Neural cell (in vitro differentiated cells): ENCODE measurements at regions not wholly inside any gene's neighbourhood (a gene's known extent, or its start where the extent isn't known, plus 50 kb on each side); places are given as distances from the start of the nearest gene placed in this dataset.

Experiments used
- H2AFZ ChIP-seq: fragments of 200-600, 300-800 bp; sonication (generic), shearing (Covaris generic); 2 replicates; pipeline ENCODE4 v1.6.0; 2014; ENCODE audit warnings: low read depth, mild to moderate bottlenecking, antibody characterized with exemption, low read length, moderate library complexity
- H3F3A ChIP-seq: fragments of 200-600 bp; shearing (Covaris generic); 2 replicates; pipeline ENCODE4 v1.6.1; 2016; ENCODE audit warnings: mild to moderate bottlenecking, moderate library complexity, mixed read lengths, antibody characterized with exemption, low read length; ENCODE audit not compliant: insufficient read depth, poor library complexity, severe bottlenecking
- H3K27ac ChIP-seq: fragments of 200-600, 300-800 bp; sonication (generic), shearing (Covaris generic); 2 replicates; pipeline ENCODE4 v1.5.1; 2014; ENCODE audit warnings: mild to moderate bottlenecking, low read length, moderate library complexity
- H3K27me3 ChIP-seq: fragments of 300-800, 200-600 bp; sonication (generic), shearing (Covaris generic); 2 replicates; pipeline ENCODE4 v1.6.0; 2014; ENCODE audit warnings: mild to moderate bottlenecking, low read depth, low read length, moderate library complexity; ENCODE audit not compliant: insufficient read depth
- H3K36me3 ChIP-seq: fragments of 300-800, 200-600 bp; sonication (generic), shearing (Covaris generic); 2 replicates; pipeline ENCODE4 v1.5.1; 2014; ENCODE audit warnings: mild to moderate bottlenecking, antibody characterized with exemption, low read length, moderate library complexity; ENCODE audit not compliant: insufficient read depth
- H3K4me2 ChIP-seq: fragments of 300-800, 200-600 bp; sonication (generic), shearing (Covaris generic); 2 replicates; pipeline ENCODE4 v1.6.0; 2014; ENCODE audit warnings: mild to moderate bottlenecking, low read length
- H3K4me3 ChIP-seq: fragments of 300-800, 200-600 bp; sonication (generic), shearing (Covaris generic); 2 replicates; pipeline ENCODE4 v1.5.1; 2014; ENCODE audit warnings: mild to moderate bottlenecking, low read length, moderate library complexity
- H3K79me2 ChIP-seq: fragments of 200-600 bp; shearing (Covaris generic); replicated peaks from 2 replicates; pipeline ENCODE4 v1.6.0; 2014; ENCODE audit warnings: mild to moderate bottlenecking, low read length, moderate library complexity; ENCODE audit not compliant: insufficient read depth
- H3K9ac ChIP-seq: fragments of 300-800, 200-600 bp; sonication (generic), shearing (Covaris generic); 2 replicates; pipeline ENCODE4 v1.6.1; 2016; ENCODE audit warnings: mild to moderate bottlenecking, low read length, mixed read lengths
- H3K9me2 ChIP-seq: fragments of 200-600 bp; shearing (Covaris generic); 2 replicates; pipeline ENCODE4 v1.6.1; 2016; ENCODE audit warnings: mild to moderate bottlenecking, low read length, mixed read lengths; ENCODE audit not compliant: insufficient read depth
- H3K9me3 ChIP-seq: fragments of 200-600, 300-800 bp; sonication (generic), shearing (Covaris generic); 2 replicates; pipeline ENCODE4 v1.6.1; 2016; ENCODE audit warnings: mild to moderate bottlenecking, mixed run types, low read length, moderate library complexity, mixed read lengths
- H4K20me1 ChIP-seq: fragments of 200-600 bp; shearing (Covaris generic); 2 replicates; pipeline ENCODE4 v1.6.1; 2016; ENCODE audit warnings: mild to moderate bottlenecking, mixed run types; ENCODE audit not compliant: insufficient read depth
- CTCF ChIP-seq: fragments of 450-650 bp; IDR thresholded peaks from 2 replicates; pipeline ENCODE4 v1.5.1; 2014; ENCODE audit warnings: antibody characterized with exemption, mild to moderate bottlenecking, moderate library complexity; ENCODE audit not compliant: poor library complexity, severe bottlenecking
- EP300 ChIP-seq: fragments of 450-650 bp; conservative IDR thresholded peaks from 2 replicates; pipeline ENCODE4 v1.6.1; 2014; ENCODE audit warnings: antibody characterized with exemption, mild to moderate bottlenecking, moderate library complexity; ENCODE audit not compliant: poor library complexity, severe bottlenecking
- EZH2 ChIP-seq: fragments of 200-600, 300-800 bp; shearing (Covaris generic), sonication (generic); IDR thresholded peaks from 2 replicates; pipeline ENCODE4 v1.6.1; 2014; ENCODE audit warnings: antibody characterized with exemption, low read length, borderline replicate concordance, mild to moderate bottlenecking; ENCODE audit not compliant: insufficient read depth, poor library complexity, severe bottlenecking
- MXI1 ChIP-seq: fragments of 450-650 bp; conservative IDR thresholded peaks from 2 replicates; pipeline ENCODE4 v1.6.1; 2014; ENCODE audit warnings: antibody characterized with exemption, mild to moderate bottlenecking; ENCODE audit not compliant: poor library complexity, severe bottlenecking
- POLR2AphosphoS5 ChIP-seq: IDR thresholded peaks from 2 replicates; pipeline ENCODE4 v1.6.1; 2012
- RAD21 ChIP-seq: fragments of 450-650 bp; conservative IDR thresholded peaks from 2 replicates; pipeline ENCODE4 v1.6.1; 2014; ENCODE audit warnings: antibody characterized with exemption, mild to moderate bottlenecking, moderate library complexity
- REST ChIP-seq: IDR thresholded peaks from 2 replicates; pipeline ENCODE4 v1.6.1; 2012; ENCODE audit warnings: borderline replicate concordance
- SMC3 ChIP-seq: fragments of 450-650 bp; conservative IDR thresholded peaks from 2 replicates; pipeline ENCODE4 v1.6.1; 2014; ENCODE audit warnings: antibody characterized with exemption, mild to moderate bottlenecking, moderate library complexity; ENCODE audit not compliant: poor library complexity
- TAF1 ChIP-seq: IDR thresholded peaks from 2 replicates; pipeline ENCODE4 v1.6.1; 2012; ENCODE audit warnings: low read depth

- H3K27ac ChIP-seq = no peak overlapping the region
- H4K20me1 ChIP-seq = no peaks in the 10 kb centered on the region
- TF ChIP-seq TAF1 = no peak
- TF ChIP-seq MXI1 = no peak
- no peak for TF ChIP-seq SMC3
- TF ChIP-seq POLR2AphosphoS5 = no peak
- no peak for TF ChIP-seq CTCF
- TF ChIP-seq RAD21 = no peak
- no peak for TF ChIP-seq EP300
- no peak for TF ChIP-seq EZH2
- no peak for TF ChIP-seq REST
- no peaks in the 10 kb centered on the region for H3K27me3 ChIP-seq
- H3F3A ChIP-seq = no peaks in the 10 kb centered on the region
- H3K79me2 ChIP-seq = no peaks in the 10 kb centered on the region
- no peaks in the 10 kb centered on the region for H3K36me3 ChIP-seq
- H2AFZ ChIP-seq = no peak overlapping the region
- no peak overlapping the region for H3K4me2 ChIP-seq
- no peaks in the 10 kb centered on the region for H3K9me3 ChIP-seq
- H3K4me3 ChIP-seq = no peak overlapping the region
- no peak overlapping the region for H3K9ac ChIP-seq
- H3K9me2 ChIP-seq = no peaks in the 10 kb centered on the region
Observed at GRCh38 chr3:65201926-65202325, 514.1 kb upstream of the ADAMTS9 start.

GRCh38 chr3:65200310-65200970 is 512.6 kb upstream of the ADAMTS9 start:
- H4K20me1 ChIP-seq = no peaks in the 10 kb centered on the region
- no peaks in the 10 kb centered on the region for H3K36me3 ChIP-seq
- peak overlapping the region; percentile 40 for H3K9ac ChIP-seq
- peak overlapping the region; percentile 19 for H2AFZ ChIP-seq
- H3K79me2 ChIP-seq = no peaks in the 10 kb centered on the region
- TF ChIP-seq REST (no peak), MXI1 (peak; percentile 19), POLR2AphosphoS5 (no peak), CTCF (peak; percentile 11), SMC3 (peak; percentile 27), RAD21 (no peak), EP300 (peak; percentile 61), EZH2 (no peak), TAF1 (no peak)
- H3K27me3 ChIP-seq = no peaks in the 10 kb centered on the region
- no peaks in the 10 kb centered on the region for H3F3A ChIP-seq
- H3K4me2 ChIP-seq = peak overlapping the region; percentile 50
- H3K9me3 ChIP-seq = no peaks in the 10 kb centered on the region
- peak overlapping the region; percentile 74 for H3K27ac ChIP-seq
- H3K9me2 ChIP-seq = no peaks in the 10 kb centered on the region
- H3K4me3 ChIP-seq = peak overlapping the region; percentile 39
